ENCODE measurements at regions not wholly inside any gene's neighbourhood (a gene's known extent, or its start where the extent isn't known, plus 50 kb on each side); places are given as distances from the start of the nearest gene placed in this dataset.
"Not testable (repeated sequence)": the region's sequence is repeated elsewhere in the genome, so short reads cannot be mapped to it uniquely, and the experiment has no call there.

DNA sequence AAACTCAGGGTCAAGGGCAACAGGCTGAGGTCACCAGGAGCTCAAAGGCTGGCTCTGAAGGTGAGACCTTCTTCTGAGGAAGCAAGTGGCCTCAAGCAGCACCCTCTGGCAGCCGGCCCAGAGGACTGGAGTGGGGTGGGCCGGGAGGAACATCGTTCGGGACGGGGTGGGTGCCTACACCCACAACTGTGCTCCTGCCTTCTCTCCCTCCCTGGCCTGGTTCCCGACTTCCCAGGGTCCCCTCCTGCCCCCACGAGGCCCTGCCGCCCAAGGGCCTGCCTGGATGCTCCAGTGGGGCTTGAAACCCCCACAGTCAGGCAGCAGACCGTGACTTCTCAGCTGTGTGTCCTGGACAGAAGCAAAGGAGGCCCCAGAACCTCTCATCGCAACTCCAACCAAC is 195.7 kb downstream of the IGLL1 start:
- no CpG with 5 or more reads among the region's 10 CpGs for WGBS (ENCODE audit: insufficient coverage, insufficient read length)
- H3K27ac ChIP-seq (ENCODE audit: low read length), result no peak overlapping the region
- no peaks in the 10 kb centered on the region for H3K27me3 ChIP-seq (ENCODE audit: control insufficient read depth, insufficient read depth, low read length)
- no peak for DNase-seq (ENCODE audit: low read depth, low spot score)
- no peaks in the 10 kb centered on the region for H3K9me3 ChIP-seq (ENCODE audit: control insufficient read depth, insufficient read depth, low read length)
- no peak overlapping the region for H3K4me3 ChIP-seq (ENCODE audit: low read length)
- H3K36me3 ChIP-seq (ENCODE audit: control insufficient read depth, insufficient read depth, low read length), result no peaks in the 10 kb centered on the region
- peaks cover 2% of the 10 kb centered on the region for H3K4me1 ChIP-seq (ENCODE audit: control insufficient read depth, insufficient read depth, low read length)

DNA sequence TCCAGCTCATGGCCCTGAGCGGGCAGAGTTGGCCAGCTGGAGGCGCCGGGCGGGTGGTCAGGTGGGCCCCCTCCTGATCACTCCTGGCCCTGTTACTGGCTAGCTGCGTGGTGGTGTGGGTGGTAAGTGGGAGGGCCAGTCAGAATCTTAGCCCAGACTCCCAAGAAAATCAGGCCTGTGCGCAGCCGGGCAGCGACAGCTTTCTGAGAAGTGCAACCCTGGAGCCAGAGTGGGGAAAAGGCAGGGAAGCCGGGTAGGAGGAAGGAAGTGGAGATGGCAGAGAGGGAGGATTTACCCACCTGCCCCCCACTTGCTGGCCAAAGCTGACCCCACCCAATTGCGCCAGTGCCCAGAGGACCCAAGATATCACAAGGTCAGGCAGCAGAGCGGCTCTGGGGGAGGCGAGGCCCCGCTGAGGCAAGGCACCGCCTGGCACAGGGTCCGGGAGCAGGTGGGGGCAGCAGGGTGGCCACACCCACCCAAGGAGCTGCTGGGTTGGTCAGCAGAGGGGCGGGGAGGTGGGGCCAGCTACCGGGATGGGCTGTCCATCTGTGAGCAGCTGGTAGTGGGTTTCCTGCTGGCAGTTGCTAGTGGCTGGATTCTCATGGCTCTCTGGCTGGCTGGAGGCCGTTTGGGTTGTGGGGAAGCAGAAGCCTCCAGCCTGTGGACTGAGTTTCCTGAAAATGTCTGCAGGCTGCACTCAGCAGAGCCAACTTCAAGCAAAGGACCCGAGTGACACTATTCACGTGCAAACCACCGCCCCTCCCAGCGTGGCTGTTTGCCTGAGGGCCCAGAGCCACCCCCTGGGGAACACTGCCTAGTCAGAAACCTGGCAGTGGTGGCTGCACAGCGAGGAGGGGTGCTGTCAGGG is 196.4 kb downstream of the IGLL1 start:
- Histone ChIP-seq H3K27ac (ENCODE audit: low read length) (no peak overlapping the region), H3K4me1 (ENCODE audit: control insufficient read depth, insufficient read depth, low read length) (peaks cover 2% of the 10 kb centered on the region; the same call in 1 of the 2 replicates), H3K36me3 (ENCODE audit: control insufficient read depth, insufficient read depth, low read length) (no peaks in the 10 kb centered on the region), H3K4me3 (ENCODE audit: low read length) (no peak overlapping the region), H3K9me3 (ENCODE audit: control insufficient read depth, insufficient read depth, low read length) (no peaks in the 10 kb centered on the region), H3K27me3 (ENCODE audit: control insufficient read depth, insufficient read depth, low read length) (no peaks in the 10 kb centered on the region)
- no peak for DNase-seq (ENCODE audit: low read depth, low spot score)
- no CpG with 5 or more reads among the region's 23 CpGs for WGBS (ENCODE audit: insufficient coverage, insufficient read length)

GRCh38 chr22:23382428-23383218 is 197.5 kb downstream of the IGLL1 start:
- no peak overlapping the region for H3K4me3 ChIP-seq (ENCODE audit: low read length)
- H3K36me3 ChIP-seq (ENCODE audit: control insufficient read depth, insufficient read depth, low read length), result no peaks in the 10 kb centered on the region
- H3K27ac ChIP-seq (ENCODE audit: low read length), result no peak overlapping the region
- H3K9me3 ChIP-seq (ENCODE audit: control insufficient read depth, insufficient read depth, low read length), result no peaks in the 10 kb centered on the region
- no peaks in the 10 kb centered on the region for H3K27me3 ChIP-seq (ENCODE audit: control insufficient read depth, insufficient read depth, low read length)
- peaks cover 2% of the 10 kb centered on the region; the same call in 1 of the 2 replicates for H3K4me1 ChIP-seq (ENCODE audit: control insufficient read depth, insufficient read depth, low read length)
- WGBS (ENCODE audit: insufficient coverage, insufficient read length), result no CpG with 5 or more reads among the region's 16 CpGs
- no peak for DNase-seq (ENCODE audit: low read depth, low spot score)

- peaks cover 2% of the 10 kb centered on the region; the same call in 1 of the 2 replicates for H3K4me1 ChIP-seq (ENCODE audit: control insufficient read depth, insufficient read depth, low read length)
- no peaks in the 10 kb centered on the region for H3K36me3 ChIP-seq (ENCODE audit: control insufficient read depth, insufficient read depth, low read length)
- no peak overlapping the region for H3K27ac ChIP-seq (ENCODE audit: low read length)
- H3K27me3 ChIP-seq (ENCODE audit: control insufficient read depth, insufficient read depth, low read length), result no peaks in the 10 kb centered on the region
- no peaks in the 10 kb centered on the region for H3K9me3 ChIP-seq (ENCODE audit: control insufficient read depth, insufficient read depth, low read length)
- no CpG with 5 or more reads among the region's 16 CpGs for WGBS (ENCODE audit: insufficient coverage, insufficient read length)
- no peak overlapping the region for H3K4me3 ChIP-seq (ENCODE audit: low read length)
- DNase-seq (ENCODE audit: low read depth, low spot score), result no peak
Observed at GRCh38 chr22:23381661-23382427, 198.2 kb downstream of the IGLL1 start.

GRCh38 chr22:23380911-23381310 is 199.2 kb downstream of the IGLL1 start:
- no peak overlapping the region for H3K27ac ChIP-seq (ENCODE audit: low read length)
- H3K27me3 ChIP-seq (ENCODE audit: control insufficient read depth, insufficient read depth, low read length), result no peaks in the 10 kb centered on the region
- no CpG with 5 or more reads among the region's 4 CpGs for WGBS (ENCODE audit: insufficient coverage, insufficient read length)
- H3K9me3 ChIP-seq (ENCODE audit: control insufficient read depth, insufficient read depth, low read length), result no peaks in the 10 kb centered on the region
- no peaks in the 10 kb centered on the region for H3K36me3 ChIP-seq (ENCODE audit: control insufficient read depth, insufficient read depth, low read length)
- no peak for DNase-seq (ENCODE audit: low read depth, low spot score)
- peaks cover 2% of the 10 kb centered on the region; the same call in 1 of the 2 replicates for H3K4me1 ChIP-seq (ENCODE audit: control insufficient read depth, insufficient read depth, low read length)
- no peak overlapping the region for H3K4me3 ChIP-seq (ENCODE audit: low read length)

DNA sequence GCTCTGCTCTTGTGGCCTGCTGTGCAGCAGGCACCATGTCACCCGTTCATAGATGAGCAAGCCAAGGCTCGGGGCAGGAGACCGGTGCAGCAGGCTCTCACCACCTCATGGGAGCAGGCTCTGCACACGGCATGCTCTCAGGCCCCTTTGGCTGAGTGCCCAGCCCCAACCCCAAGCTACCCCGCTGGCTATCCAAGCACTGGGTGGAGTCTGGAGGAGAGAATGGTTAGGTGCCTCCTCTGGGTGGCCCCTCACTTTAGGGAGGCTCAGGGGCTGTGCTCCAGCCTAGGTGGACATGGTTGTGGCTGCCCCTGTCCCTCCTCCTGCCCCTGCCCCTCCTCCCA is 199.9 kb downstream of the IGLL1 start:
- no peak for DNase-seq (ENCODE audit: low read depth, low spot score)
- no peaks in the 10 kb centered on the region for H3K36me3 ChIP-seq (ENCODE audit: control insufficient read depth, insufficient read depth, low read length)
- no peak overlapping the region for H3K27ac ChIP-seq (ENCODE audit: low read length)
- H3K4me1 ChIP-seq (ENCODE audit: control insufficient read depth, insufficient read depth, low read length), result peaks cover 2% of the 10 kb centered on the region; the same call in 1 of the 2 replicates
- H3K4me3 ChIP-seq (ENCODE audit: low read length), result no peak overlapping the region
- H3K27me3 ChIP-seq (ENCODE audit: control insufficient read depth, insufficient read depth, low read length), result no peaks in the 10 kb centered on the region
- H3K9me3 ChIP-seq (ENCODE audit: control insufficient read depth, insufficient read depth, low read length), result no peaks in the 10 kb centered on the region
- no CpG with 5 or more reads among the region's 5 CpGs for WGBS (ENCODE audit: insufficient coverage, insufficient read length)

DNA sequence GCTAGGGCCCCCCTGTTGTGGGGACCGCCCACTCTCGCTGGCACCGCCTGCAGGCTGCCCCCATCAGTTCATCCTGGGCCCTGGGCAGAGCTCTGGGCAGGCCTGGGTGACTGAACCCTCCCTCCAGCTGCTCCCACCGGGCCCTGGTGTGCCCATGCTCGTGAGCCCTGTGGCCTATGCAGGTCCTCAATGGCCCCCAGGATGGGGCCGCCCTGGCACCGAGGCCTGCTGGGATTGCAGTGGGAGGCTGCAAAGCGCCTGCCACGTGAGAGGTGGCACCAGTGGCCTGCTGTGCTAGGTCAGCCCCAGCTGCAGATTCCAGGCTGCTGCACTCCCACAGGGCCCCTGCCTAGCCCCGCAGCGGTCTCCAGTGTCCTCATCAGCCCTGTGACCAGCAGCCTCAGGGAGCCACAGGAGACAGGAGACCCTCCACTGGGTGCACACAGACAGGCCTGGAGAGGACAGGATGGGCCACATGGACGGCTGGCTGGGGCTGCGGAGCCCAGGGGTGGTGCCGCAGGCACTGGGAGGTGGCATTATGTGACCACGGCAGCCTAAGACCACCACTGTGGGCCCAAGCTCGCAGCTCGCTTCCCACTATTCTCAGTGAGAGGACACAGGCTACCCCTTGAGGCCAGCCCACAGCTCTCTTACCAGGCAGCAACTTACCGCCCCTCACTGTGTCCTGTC is 199.4 kb downstream of the BCR start:
- H3K9me3 ChIP-seq (ENCODE audit: control insufficient read depth, insufficient read depth, low read length); H3K4me3 ChIP-seq (ENCODE audit: low read length); H3K27ac ChIP-seq (ENCODE audit: low read length); H3K27me3 ChIP-seq (ENCODE audit: control insufficient read depth, insufficient read depth, low read length); H3K4me1 ChIP-seq (ENCODE audit: control insufficient read depth, insufficient read depth, low read length); H3K36me3 ChIP-seq (ENCODE audit: control insufficient read depth, insufficient read depth, low read length); DNase-seq (ENCODE audit: low read depth, low spot score): not testable (repeated sequence)
- WGBS (ENCODE audit: insufficient coverage, insufficient read length), result no CpG with 5 or more reads among the region's 18 CpGs

DNA sequence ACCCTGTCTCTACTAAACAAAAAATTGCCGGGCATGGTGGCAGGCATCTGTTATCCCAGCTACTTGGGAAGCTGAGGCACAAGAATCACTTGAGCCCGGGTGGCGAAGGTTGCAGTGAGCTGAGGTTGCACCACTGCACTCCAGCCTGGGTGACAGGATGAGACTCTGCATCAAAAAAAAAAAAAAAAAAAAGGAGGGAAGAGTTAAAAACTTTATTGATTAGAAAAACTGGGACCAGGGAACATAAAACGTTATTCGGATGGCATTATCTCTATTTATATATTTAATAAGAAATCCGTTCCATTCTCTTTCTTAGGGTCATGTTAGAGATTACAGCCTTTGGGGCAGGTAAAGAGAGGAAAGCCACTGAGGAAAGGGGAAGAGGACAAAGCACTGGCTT is 197.5 kb downstream of the BCR start:
- H3K27me3 ChIP-seq (ENCODE audit: control insufficient read depth, insufficient read depth, low read length), result no peaks in the 10 kb centered on the region
- H3K4me1 ChIP-seq (ENCODE audit: control insufficient read depth, insufficient read depth, low read length), result no peaks in the 10 kb centered on the region
- no peak overlapping the region for H3K4me3 ChIP-seq (ENCODE audit: low read length)
- H3K9me3 ChIP-seq (ENCODE audit: control insufficient read depth, insufficient read depth, low read length), result no peaks in the 10 kb centered on the region
- WGBS (ENCODE audit: insufficient coverage, insufficient read length), result no CpG with 5 or more reads among the region's 6 CpGs
- no peak overlapping the region for H3K27ac ChIP-seq (ENCODE audit: low read length)
- H3K36me3 ChIP-seq (ENCODE audit: control insufficient read depth, insufficient read depth, low read length), result no peaks in the 10 kb centered on the region
- DNase-seq (ENCODE audit: low read depth, low spot score), result no peak

- no peaks in the 10 kb centered on the region for H3K4me1 ChIP-seq (ENCODE audit: control insufficient read depth, insufficient read depth, low read length)
- no peak overlapping the region for H3K27ac ChIP-seq (ENCODE audit: low read length)
- no peak overlapping the region for H3K4me3 ChIP-seq (ENCODE audit: low read length)
- peaks cover 2% of the 10 kb centered on the region; the same call in 1 of the 2 replicates for H3K27me3 ChIP-seq (ENCODE audit: control insufficient read depth, insufficient read depth, low read length)
- DNase-seq (ENCODE audit: low read depth, low spot score), result peak; percentile 41
- no peaks in the 10 kb centered on the region for H3K9me3 ChIP-seq (ENCODE audit: control insufficient read depth, insufficient read depth, low read length)
- WGBS (ENCODE audit: insufficient coverage, insufficient read length), result no CpG with 5 or more reads among the region's 6 CpGs
- no peaks in the 10 kb centered on the region for H3K36me3 ChIP-seq (ENCODE audit: control insufficient read depth, insufficient read depth, low read length)
Observed at GRCh38 chr22:23376256-23376655, 195.9 kb downstream of the BCR start.

All from iPS DF 6.9 (cell line).